Endothelial cell (in vitro differentiated cells): ENCODE measurements at regions not wholly inside any gene's neighbourhood (a gene's known extent, or its start where the extent isn't known, plus 50 kb on each side); places are given as distances from the start of the nearest gene placed in this dataset.

Experiments used
- DNase-seq: peaks from one replicate; pipeline ENCODE4 v3.0.0; 2021; ENCODE audit warnings: low spot score
- H3K27ac Mint-ChIP-seq: one replicate; pipeline ENCODE4 v1.8.0; 2021; ENCODE audit warnings: mixed read lengths, inconsistent platforms; ENCODE audit not compliant: unreplicated experiment
- H3K27me3 Mint-ChIP-seq: one replicate; pipeline ENCODE4 v1.8.0; 2021; ENCODE audit warnings: mild to moderate bottlenecking, moderate library complexity, mixed read lengths, inconsistent platforms; ENCODE audit not compliant: unreplicated experiment
- H3K36me3 Mint-ChIP-seq: one replicate; pipeline ENCODE4 v1.8.0; 2021; ENCODE audit warnings: mild to moderate bottlenecking, low read depth, mixed read lengths, inconsistent platforms; ENCODE audit not compliant: unreplicated experiment
- H3K4me1 Mint-ChIP-seq: one replicate; pipeline ENCODE4 v1.8.0; 2021; ENCODE audit warnings: mild to moderate bottlenecking, mixed read lengths, inconsistent platforms; ENCODE audit not compliant: unreplicated experiment
- H3K4me3 Mint-ChIP-seq: one replicate; pipeline ENCODE4 v1.8.0; 2021; ENCODE audit warnings: mild to moderate bottlenecking, mixed read lengths, inconsistent platforms; ENCODE audit not compliant: unreplicated experiment
- H3K9me3 Mint-ChIP-seq: one replicate; pipeline ENCODE4 v1.8.0; 2021; ENCODE audit warnings: mixed read lengths, inconsistent platforms; ENCODE audit not compliant: unreplicated experiment
- TF ChIP-seq, protein P1 (sequence below): fragments of 200-600 bp; sonication (generic); IDR thresholded peaks from one replicate; pipeline ENCODE4 v1.5.0; 2021; ENCODE audit warnings: antibody characterized with exemption; ENCODE audit not compliant: unreplicated experiment

DNA sequence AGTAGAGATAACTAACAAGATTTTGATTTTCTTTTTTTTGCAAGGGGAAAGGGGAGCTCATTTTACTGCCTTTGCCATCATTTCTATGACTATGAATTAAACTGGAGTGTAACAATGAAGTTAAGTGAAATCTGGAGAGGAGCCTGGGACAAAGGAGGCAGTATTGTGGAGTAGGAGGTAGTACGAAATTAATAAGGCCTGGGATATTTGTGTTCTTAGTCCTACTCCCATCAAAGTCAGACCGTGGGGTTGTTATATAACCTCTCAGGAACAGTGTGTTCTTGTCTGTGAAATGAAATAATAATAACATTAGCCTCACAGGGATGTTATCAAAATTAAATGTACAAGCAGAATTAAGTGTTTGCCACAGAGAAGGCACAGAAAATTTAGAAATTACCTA, 204.3 kb upstream of the EMCN start:
- DNase-seq: no peak
- Mint-ChIP-seq H3K27me3 (no peaks in the 10 kb centered on the region), H3K9me3 (no peaks in the 10 kb centered on the region), H3K4me1 (no peaks in the 10 kb centered on the region), H3K4me3 (no peak overlapping the region), H3K27ac (no peak overlapping the region), H3K36me3 (no peaks in the 10 kb centered on the region)
- TF ChIP-seq, protein P1, sequence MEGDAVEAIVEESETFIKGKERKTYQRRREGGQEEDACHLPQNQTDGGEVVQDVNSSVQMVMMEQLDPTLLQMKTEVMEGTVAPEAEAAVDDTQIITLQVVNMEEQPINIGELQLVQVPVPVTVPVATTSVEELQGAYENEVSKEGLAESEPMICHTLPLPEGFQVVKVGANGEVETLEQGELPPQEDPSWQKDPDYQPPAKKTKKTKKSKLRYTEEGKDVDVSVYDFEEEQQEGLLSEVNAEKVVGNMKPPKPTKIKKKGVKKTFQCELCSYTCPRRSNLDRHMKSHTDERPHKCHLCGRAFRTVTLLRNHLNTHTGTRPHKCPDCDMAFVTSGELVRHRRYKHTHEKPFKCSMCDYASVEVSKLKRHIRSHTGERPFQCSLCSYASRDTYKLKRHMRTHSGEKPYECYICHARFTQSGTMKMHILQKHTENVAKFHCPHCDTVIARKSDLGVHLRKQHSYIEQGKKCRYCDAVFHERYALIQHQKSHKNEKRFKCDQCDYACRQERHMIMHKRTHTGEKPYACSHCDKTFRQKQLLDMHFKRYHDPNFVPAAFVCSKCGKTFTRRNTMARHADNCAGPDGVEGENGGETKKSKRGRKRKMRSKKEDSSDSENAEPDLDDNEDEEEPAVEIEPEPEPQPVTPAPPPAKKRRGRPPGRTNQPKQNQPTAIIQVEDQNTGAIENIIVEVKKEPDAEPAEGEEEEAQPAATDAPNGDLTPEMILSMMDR: no peak

DNA sequence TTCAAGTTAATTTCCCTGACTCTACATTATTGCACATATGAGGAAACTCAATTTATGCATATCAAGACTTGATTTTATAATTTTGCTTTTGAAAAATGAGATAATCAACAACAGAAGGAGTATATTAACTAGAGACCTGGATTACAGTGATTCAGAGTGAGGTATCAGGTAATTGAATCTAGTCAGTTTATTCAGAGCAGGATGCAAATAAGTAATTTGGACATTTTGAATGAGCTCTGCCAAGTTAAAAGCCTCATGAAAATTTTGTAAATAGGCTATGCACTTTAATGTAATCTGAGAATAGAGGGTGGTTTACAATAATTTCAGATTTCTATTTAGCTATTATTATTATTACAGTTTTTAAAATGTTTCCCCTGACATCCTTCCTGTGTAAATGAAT, 203.7 kb upstream of the EMCN start:
- Mint-ChIP-seq H3K4me1 (no peaks in the 10 kb centered on the region), H3K27ac (no peak overlapping the region), H3K4me3 (no peak overlapping the region), H3K9me3 (no peaks in the 10 kb centered on the region), H3K27me3 (no peaks in the 10 kb centered on the region), H3K36me3 (no peaks in the 10 kb centered on the region)
- DNase-seq: no peak
- TF ChIP-seq, protein P1: no peak

DNA sequence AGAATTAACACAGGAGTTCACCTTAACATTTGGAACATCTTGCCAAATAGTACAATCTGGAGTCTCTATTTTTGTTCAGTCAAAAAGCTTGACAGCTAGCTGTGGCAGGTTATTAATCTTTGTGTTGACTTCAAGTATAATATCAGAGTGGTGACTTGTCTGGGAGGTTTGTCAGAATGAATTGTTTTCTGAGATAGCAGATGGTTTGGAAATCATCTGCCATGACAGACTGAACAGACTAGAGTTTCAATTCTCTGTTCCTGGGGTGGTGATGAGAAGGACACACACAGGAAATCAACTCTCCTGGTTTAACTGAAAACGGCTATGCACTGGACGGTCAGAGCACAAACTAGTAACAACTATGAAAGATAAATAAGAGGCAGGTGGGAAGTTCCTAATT, 203.3 kb upstream of the EMCN start:
- Mint-ChIP-seq H3K4me1 (no peaks in the 10 kb centered on the region), H3K27ac (no peak overlapping the region), H3K4me3 (no peak overlapping the region), H3K9me3 (no peaks in the 10 kb centered on the region), H3K36me3 (no peaks in the 10 kb centered on the region), H3K27me3 (no peaks in the 10 kb centered on the region)
- TF ChIP-seq, protein P1: no peak
- no peak for DNase-seq

DNA sequence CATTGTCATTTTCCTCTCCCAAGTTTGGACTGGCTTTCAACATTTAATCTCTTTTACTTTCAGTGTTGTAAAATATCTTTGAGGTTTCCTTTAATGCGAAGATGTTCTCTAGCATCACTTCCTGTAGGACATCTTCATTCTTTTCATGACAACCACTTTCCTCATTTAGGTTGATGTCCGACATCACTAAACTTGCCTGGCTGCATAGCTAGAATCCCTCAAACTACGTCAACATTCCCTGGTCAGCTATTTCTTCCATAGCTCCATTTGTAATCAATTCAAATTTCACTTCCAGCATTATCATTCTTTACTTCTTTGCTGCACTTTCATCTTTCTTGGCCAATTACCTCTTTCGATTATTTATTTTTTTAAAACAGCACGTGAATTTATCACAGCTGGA, 198.6 kb upstream of the EMCN start:
- Mint-ChIP-seq H3K27me3 (no peaks in the 10 kb centered on the region), H3K36me3 (no peaks in the 10 kb centered on the region), H3K4me1 (no peaks in the 10 kb centered on the region), H3K9me3 (no peaks in the 10 kb centered on the region), H3K27ac (no peak overlapping the region), H3K4me3 (no peak overlapping the region)
- DNase-seq: no peak
- TF ChIP-seq, protein P1: no peak

DNA sequence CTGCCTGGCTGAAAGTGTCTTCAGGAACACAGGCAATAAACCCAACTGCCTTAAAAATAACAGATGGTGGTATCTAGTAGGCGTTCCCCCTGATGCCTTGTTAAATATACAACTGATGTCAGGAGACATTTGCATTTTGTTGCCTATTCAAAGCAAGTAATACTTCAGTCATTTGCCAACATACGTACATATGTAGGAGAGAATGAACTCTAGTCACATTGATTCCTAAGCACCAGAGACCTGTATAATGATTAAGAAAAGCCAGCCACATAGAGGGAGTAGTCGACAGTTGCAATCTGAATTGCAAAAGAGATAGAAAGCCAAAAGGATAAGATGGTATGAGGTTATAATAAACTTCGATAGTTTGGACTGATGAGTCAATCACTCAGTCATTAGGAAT, 191.0 kb upstream of the EMCN start:
- Mint-ChIP-seq H3K4me3 (no peak overlapping the region), H3K4me1 (no peaks in the 10 kb centered on the region), H3K36me3 (no peaks in the 10 kb centered on the region), H3K27me3 (no peaks in the 10 kb centered on the region), H3K27ac (no peak overlapping the region), H3K9me3 (no peaks in the 10 kb centered on the region)
- DNase-seq: no peak
- TF ChIP-seq, protein P1: no peak
